ENCODE measurements at regions not wholly inside any gene's neighbourhood (a gene's known extent, or its start where the extent isn't known, plus 50 kb on each side); places are given as distances from the start of the nearest gene placed in this dataset.

DNA sequence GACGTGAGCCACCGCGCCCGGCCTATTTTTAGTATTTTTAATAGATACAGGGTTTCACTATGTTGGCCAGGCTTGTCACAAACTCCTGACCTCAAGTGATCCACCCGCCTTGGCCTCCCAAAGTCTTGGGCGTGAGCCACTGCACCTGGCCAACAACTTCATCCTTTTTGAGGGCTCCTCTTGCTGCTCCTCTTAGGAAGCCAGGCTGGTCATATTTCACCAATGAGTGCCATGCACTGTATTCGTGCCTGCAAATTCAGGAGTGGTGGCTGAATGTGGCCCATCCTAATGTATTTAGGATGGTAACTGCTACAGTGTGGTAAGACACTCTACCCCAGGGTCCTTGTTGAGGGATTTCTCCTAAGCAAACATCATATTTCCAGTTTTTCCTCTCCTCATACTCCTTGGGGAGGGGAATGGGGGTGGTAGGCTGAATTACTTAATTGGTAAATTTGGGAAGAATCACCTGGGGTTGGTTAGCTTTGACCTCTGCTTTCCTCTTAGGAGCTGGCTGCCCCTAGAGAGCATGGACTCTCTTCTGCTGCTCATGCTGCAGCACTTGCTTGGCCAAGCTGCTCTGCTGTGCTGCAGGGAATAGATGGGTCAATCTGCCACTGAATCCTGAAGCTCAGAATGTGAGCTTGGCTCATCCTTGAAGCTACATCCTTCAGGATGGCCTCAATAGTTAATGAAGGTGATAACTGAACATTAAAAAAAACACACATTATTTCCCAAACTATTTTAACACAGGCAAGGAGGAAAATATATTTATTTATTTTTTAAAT, 167.4 kb downstream of the HS3ST1 start:
- DNase-seq (ENCODE audit: low read depth) = no peak
- TF ChIP-seq, protein P1, sequence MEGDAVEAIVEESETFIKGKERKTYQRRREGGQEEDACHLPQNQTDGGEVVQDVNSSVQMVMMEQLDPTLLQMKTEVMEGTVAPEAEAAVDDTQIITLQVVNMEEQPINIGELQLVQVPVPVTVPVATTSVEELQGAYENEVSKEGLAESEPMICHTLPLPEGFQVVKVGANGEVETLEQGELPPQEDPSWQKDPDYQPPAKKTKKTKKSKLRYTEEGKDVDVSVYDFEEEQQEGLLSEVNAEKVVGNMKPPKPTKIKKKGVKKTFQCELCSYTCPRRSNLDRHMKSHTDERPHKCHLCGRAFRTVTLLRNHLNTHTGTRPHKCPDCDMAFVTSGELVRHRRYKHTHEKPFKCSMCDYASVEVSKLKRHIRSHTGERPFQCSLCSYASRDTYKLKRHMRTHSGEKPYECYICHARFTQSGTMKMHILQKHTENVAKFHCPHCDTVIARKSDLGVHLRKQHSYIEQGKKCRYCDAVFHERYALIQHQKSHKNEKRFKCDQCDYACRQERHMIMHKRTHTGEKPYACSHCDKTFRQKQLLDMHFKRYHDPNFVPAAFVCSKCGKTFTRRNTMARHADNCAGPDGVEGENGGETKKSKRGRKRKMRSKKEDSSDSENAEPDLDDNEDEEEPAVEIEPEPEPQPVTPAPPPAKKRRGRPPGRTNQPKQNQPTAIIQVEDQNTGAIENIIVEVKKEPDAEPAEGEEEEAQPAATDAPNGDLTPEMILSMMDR (IDR thresholded peaks at IDR 0.05; ENCODE audit: insufficient read depth, low read depth, low read length) = no peak
- H3K4me3 ChIP-seq (ENCODE audit: low read depth, low read length) = no peak overlapping the region

DNA sequence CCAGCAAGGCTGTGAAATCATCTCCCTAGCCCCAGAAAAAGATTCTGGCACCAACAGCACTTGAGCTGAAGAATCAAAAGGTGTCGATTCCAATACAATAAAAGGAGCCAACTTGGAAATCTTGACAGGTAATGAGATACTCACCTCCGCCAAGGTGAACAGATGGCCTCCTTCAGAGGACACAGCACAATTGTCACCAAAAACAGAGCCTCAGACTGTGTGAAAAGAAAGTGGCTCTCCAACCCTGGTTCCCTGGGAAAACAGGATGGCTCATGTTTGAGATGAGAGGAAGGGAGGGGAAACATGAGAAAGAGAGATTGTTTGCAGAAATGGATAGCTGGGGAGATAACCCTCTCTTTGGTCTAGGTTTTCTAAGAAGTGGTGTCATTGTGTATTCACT, 168.9 kb downstream of the HS3ST1 start:
- TF ChIP-seq, protein P1 (IDR thresholded peaks at IDR 0.05; ENCODE audit: insufficient read depth, low read depth, low read length) = no peak
- no peak for DNase-seq (ENCODE audit: low read depth)
- no peak overlapping the region for H3K4me3 ChIP-seq (ENCODE audit: low read depth, low read length)

DNA sequence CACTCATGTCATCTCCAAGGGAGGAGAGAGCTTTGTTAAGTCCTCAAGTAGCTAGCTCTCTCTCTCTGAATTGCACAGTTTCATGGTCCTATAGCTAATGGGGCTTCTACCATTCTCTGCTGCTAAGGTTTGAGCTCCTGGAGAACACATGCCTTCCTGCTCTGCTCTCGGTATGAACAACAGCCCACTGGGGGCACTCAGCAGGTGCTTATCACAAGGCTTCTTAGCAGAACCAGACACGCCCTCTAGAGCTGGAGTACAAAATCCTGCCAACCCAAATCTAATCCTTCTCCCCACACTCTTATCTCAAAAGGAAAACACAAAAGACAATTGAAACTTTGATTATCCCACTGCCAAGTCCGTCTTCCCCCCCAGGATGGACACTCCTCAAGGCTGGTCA, 176.5 kb downstream of the HS3ST1 start:
- no peak for DNase-seq (ENCODE audit: low read depth)
- TF ChIP-seq, protein P1 (IDR thresholded peaks at IDR 0.05; ENCODE audit: insufficient read depth, low read depth, low read length) = no peak
- H3K4me3 ChIP-seq (ENCODE audit: low read depth, low read length) = no peak overlapping the region

DNA sequence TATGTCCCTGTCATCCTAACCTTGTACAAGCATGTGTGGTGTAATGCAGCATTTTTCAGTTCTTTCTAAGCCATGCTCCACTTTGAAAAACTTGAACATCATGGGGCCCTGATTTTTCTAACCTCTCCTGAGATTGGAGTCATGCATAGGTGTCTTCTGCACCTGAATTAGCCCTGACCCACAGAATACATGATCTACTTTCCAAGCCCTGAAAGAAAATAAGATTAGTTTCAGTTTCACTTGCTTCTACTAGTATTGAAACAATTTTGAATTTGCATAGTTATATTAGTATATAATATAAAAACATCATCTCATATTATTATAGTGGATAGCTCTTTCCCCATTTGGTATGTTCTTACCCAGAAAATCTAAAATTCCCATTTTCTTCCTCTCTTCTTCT, 178.2 kb downstream of the HS3ST1 start:
- TF ChIP-seq, protein P1 (IDR thresholded peaks at IDR 0.05; ENCODE audit: insufficient read depth, low read depth, low read length) = no peak
- DNase-seq (ENCODE audit: low read depth) = no peak

DNA sequence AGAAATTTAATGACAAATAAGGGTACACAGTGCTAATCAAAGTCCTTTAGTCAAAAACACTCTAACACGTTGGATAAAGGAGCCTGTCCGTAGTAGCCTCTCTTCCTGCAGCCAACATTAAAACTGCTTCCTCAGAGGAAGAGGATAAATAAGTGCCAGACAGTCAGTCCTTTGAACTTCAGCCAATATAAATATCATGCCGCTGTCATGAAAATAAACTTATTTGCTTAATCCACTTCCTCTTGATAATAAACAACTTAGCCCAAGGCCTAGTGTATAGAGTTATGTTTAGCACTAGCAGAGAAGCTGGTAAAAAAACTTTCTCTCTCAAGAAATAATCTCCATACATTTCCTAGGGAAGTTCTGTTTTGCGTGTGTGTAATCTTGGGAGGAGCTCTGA, 196.7 kb downstream of the HS3ST1 start:
- TF ChIP-seq, protein P1 (IDR thresholded peaks at IDR 0.05; ENCODE audit: insufficient read depth, low read depth, low read length) = no peak
- DNase-seq (ENCODE audit: low read depth) = no peak
- no peak overlapping the region for H3K4me3 ChIP-seq (ENCODE audit: low read depth, low read length)

More for the DNA sequence above, 178.2 kb downstream of the HS3ST1 start:
- no peak overlapping the region for H3K4me3 ChIP-seq (ENCODE audit: low read depth, low read length)

DNA sequence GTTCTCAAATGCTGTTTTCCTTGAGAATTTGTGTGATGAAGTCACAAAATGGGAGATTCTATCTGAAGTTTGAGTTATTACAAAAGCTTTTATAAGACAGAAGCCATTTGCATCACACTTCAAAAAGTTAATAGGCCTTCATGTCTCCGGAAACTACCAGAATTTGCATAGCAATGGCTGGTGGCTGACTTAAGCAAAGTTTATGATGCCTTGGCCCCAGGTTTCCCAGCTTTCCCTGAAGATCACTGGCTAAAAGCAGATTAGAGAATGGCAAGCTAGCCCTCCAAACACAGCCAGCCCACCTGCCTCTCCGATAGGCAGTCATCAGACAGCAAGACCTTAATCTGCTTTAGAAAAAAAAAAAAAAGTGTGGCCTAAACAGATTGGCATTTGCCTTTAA, 197.8 kb downstream of the HS3ST1 start:
- H3K4me3 ChIP-seq (ENCODE audit: low read depth, low read length) = no peak overlapping the region
- TF ChIP-seq, protein P1 (IDR thresholded peaks at IDR 0.05; ENCODE audit: insufficient read depth, low read depth, low read length) = no peak
- no peak for DNase-seq (ENCODE audit: low read depth)

DNA sequence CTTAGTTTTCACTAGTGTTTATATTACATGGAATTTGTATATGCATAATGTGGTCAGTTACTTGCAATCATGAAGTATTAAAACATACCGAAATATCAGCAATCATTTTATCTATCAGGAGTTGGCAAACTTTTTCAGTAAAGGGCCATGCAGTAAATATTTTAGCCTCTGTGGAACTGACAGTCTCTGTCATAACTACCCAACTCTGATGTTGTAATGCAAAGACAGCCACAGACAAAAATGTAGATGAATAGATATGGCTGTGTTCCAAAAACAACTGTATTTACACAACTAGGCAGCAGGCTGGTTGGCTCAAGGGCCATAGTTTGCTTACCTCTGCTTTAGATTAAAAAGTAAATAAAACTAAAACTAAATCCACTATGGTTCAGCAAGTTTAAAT, 200.2 kb downstream of the HS3ST1 start:
- TF ChIP-seq, protein P1 (IDR thresholded peaks at IDR 0.05; ENCODE audit: insufficient read depth, low read depth, low read length) = no peak

More for the DNA sequence above, 200.2 kb downstream of the HS3ST1 start:
- peak; percentile 1 for DNase-seq (ENCODE audit: low read depth)
- H3K4me3 ChIP-seq (ENCODE audit: low read depth, low read length) = no peak overlapping the region
